ENCODE measurements at regions not wholly inside any gene's neighbourhood (a gene's known extent, or its start where the extent isn't known, plus 50 kb on each side); places are given as distances from the start of the nearest gene placed in this dataset.

DNA sequence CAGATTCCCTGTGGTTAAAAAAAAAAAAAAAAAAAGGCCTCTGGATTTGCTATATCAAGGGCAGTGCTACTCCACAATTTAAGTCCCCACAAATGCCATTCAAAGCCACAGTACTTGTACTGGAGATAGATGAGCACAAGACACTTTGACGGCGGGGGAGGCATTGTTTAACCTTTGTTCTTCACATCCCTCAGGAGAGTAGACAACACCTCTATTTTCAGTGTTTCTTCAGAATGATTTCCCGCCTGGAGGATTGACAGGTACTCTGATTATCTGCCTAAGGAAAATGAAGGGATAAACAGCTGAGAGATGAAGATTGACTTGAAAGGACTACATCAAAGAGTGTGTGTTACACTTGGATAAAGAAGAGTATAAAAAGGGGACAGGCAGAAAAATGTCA is 58.7 kb downstream of the OTOL1 start:
- Histone ChIP-seq H3K9ac (no peak overlapping the region), H3K9me2 (no peaks in the 10 kb centered on the region), H3K79me2 (ENCODE audit: insufficient read depth) (no peaks in the 10 kb centered on the region), H3K4me2 (no peak overlapping the region), H3K4me3 (ENCODE audit: low read depth in 2 of 2, low read length in 1 of 2) (no peak overlapping the region), H3F3A (replicated peaks; ENCODE audit: insufficient read depth) (no peaks in the 10 kb centered on the region), H3K27me3 (ENCODE audit: insufficient read depth) (no peaks in the 10 kb centered on the region), H3K36me3 (replicated peaks in 1 of 2; ENCODE audit: control insufficient read depth in 1 of 2, insufficient read depth in 2 of 2, low read length in 1 of 2) (no peaks in the 10 kb centered on the region), H3K27ac (ENCODE audit: low read depth in 2 of 2, low read length in 1 of 2) (no peak overlapping the region), H3K4me1 (ENCODE audit: control insufficient read depth in 1 of 2, insufficient read depth in 2 of 2, low read depth in 1 of 2, low read length in 1 of 2) (peaks cover 0 to 28% of the 10 kb centered on the region in 2 experiments; a peak in 2 of 4 replicates), H2AFZ (ENCODE audit: low read depth) (no peak overlapping the region), H3K9me3 (no peaks in the 10 kb centered on the region), H4K20me1 (ENCODE audit: insufficient read depth) (no peaks in the 10 kb centered on the region)
- 72% methylated on average over 3 of the region's 3 CpGs for WGBS (ENCODE audit: low lambda C conversion rate)
- CTCF ChIA-PET, result no interaction called here
- POLR2A ChIA-PET, result no interaction called here
- TF ChIP-seq, protein P1, sequence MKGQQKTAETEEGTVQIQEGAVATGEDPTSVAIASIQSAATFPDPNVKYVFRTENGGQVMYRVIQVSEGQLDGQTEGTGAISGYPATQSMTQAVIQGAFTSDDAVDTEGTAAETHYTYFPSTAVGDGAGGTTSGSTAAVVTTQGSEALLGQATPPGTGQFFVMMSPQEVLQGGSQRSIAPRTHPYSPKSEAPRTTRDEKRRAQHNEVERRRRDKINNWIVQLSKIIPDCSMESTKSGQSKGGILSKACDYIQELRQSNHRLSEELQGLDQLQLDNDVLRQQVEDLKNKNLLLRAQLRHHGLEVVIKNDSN (IDR thresholded peaks at IDR 0.05; ENCODE audit: borderline replicate concordance, low read depth), result no peak
- TF ChIP-seq TCF12 (IDR thresholded peaks at IDR 0.05), result no peak
- TF ChIP-seq ELF1 (IDR thresholded peaks at IDR 0.05), result no peak
- TF ChIP-seq GABPA (IDR thresholded peaks at IDR 0.05; ENCODE audit: low read depth), result no peak
- TF ChIP-seq RFX5 (IDR thresholded peaks at IDR 0.05; ENCODE audit: low read length), result no peak
- TF ChIP-seq, protein P2, sequence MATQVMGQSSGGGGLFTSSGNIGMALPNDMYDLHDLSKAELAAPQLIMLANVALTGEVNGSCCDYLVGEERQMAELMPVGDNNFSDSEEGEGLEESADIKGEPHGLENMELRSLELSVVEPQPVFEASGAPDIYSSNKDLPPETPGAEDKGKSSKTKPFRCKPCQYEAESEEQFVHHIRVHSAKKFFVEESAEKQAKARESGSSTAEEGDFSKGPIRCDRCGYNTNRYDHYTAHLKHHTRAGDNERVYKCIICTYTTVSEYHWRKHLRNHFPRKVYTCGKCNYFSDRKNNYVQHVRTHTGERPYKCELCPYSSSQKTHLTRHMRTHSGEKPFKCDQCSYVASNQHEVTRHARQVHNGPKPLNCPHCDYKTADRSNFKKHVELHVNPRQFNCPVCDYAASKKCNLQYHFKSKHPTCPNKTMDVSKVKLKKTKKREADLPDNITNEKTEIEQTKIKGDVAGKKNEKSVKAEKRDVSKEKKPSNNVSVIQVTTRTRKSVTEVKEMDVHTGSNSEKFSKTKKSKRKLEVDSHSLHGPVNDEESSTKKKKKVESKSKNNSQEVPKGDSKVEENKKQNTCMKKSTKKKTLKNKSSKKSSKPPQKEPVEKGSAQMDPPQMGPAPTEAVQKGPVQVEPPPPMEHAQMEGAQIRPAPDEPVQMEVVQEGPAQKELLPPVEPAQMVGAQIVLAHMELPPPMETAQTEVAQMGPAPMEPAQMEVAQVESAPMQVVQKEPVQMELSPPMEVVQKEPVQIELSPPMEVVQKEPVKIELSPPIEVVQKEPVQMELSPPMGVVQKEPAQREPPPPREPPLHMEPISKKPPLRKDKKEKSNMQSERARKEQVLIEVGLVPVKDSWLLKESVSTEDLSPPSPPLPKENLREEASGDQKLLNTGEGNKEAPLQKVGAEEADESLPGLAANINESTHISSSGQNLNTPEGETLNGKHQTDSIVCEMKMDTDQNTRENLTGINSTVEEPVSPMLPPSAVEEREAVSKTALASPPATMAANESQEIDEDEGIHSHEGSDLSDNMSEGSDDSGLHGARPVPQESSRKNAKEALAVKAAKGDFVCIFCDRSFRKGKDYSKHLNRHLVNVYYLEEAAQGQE (IDR thresholded peaks at IDR 0.05; ENCODE audit: low read depth, low read length), result no peak
- TF ChIP-seq, protein P3, sequence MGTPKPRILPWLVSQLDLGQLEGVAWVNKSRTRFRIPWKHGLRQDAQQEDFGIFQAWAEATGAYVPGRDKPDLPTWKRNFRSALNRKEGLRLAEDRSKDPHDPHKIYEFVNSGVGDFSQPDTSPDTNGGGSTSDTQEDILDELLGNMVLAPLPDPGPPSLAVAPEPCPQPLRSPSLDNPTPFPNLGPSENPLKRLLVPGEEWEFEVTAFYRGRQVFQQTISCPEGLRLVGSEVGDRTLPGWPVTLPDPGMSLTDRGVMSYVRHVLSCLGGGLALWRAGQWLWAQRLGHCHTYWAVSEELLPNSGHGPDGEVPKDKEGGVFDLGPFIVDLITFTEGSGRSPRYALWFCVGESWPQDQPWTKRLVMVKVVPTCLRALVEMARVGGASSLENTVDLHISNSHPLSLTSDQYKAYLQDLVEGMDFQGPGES (IDR thresholded peaks at IDR 0.05; ENCODE audit: low read depth, low read length), result no peak
- no peak for TF ChIP-seq RCOR1 (IDR thresholded peaks at IDR 0.05; ENCODE audit: low read length)
- TF ChIP-seq, protein P4, sequence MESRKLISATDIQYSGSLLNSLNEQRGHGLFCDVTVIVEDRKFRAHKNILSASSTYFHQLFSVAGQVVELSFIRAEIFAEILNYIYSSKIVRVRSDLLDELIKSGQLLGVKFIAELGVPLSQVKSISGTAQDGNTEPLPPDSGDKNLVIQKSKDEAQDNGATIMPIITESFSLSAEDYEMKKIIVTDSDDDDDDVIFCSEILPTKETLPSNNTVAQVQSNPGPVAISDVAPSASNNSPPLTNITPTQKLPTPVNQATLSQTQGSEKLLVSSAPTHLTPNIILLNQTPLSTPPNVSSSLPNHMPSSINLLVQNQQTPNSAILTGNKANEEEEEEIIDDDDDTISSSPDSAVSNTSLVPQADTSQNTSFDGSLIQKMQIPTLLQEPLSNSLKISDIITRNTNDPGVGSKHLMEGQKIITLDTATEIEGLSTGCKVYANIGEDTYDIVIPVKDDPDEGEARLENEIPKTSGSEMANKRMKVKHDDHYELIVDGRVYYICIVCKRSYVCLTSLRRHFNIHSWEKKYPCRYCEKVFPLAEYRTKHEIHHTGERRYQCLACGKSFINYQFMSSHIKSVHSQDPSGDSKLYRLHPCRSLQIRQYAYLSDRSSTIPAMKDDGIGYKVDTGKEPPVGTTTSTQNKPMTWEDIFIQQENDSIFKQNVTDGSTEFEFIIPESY (IDR thresholded peaks at IDR 0.05; ENCODE audit: borderline replicate concordance, low read depth), result no peak
- no peak for DNase-seq

DNA sequence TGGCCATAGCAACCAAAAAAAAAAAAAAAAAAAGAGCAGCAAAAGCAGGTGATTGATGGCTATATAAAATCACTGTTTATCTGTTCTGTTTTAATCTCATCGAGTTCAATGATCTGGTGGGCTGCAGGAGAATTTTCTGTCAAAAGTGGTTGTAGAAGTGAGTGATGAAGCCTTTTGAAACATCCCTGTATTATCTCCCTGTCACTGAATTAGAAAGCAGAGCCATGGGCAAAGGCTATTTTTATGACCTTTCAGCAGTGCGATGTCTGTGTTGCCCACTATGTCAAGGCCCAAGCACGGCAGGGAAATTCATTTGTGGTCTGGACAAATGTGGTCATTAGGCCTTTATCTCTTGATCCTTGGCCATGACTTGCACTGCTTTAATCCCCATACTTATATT is 59.9 kb downstream of the OTOL1 start:
- CTCF ChIA-PET, result interaction anchor here (0.9 to 1.4 kb wide), 3 partner anchors 10 to 47 kb away, joined by 3 to 4 read pairs (median 3); no protein-coding TSS in a partner anchor

More for the DNA sequence above, 59.9 kb downstream of the OTOL1 start:
- Histone ChIP-seq H3K79me2 (ENCODE audit: insufficient read depth) (no peaks in the 10 kb centered on the region), H4K20me1 (ENCODE audit: insufficient read depth) (no peaks in the 10 kb centered on the region), H3K27me3 (ENCODE audit: insufficient read depth) (no peaks in the 10 kb centered on the region), H3K4me2 (no peak overlapping the region), H2AFZ (ENCODE audit: low read depth) (no peak overlapping the region), H3K9me3 (no peaks in the 10 kb centered on the region), H3K9me2 (no peaks in the 10 kb centered on the region), H3K27ac (ENCODE audit: low read depth in 2 of 2, low read length in 1 of 2) (peak overlapping the region in 1 of 2 experiments; percentile 34; a peak in 1 of 4 replicates), H3K4me3 (ENCODE audit: low read depth in 2 of 2, low read length in 1 of 2) (no peak overlapping the region), H3K36me3 (replicated peaks in 1 of 2; ENCODE audit: control insufficient read depth in 1 of 2, insufficient read depth in 2 of 2, low read length in 1 of 2) (no peaks in the 10 kb centered on the region), H3F3A (replicated peaks; ENCODE audit: insufficient read depth) (no peaks in the 10 kb centered on the region), H3K9ac (no peak overlapping the region), H3K4me1 (ENCODE audit: control insufficient read depth in 1 of 2, insufficient read depth in 2 of 2, low read depth in 1 of 2, low read length in 1 of 2) (peaks cover 0 to 28% of the 10 kb centered on the region in 2 experiments; a peak in 2 of 4 replicates)
- 28% methylated on average over 3 of the region's 3 CpGs for WGBS (ENCODE audit: low lambda C conversion rate)
- peak; percentile 42 for DNase-seq
- POLR2A ChIA-PET, result no interaction called here
- TF ChIP-seq, protein P5, sequence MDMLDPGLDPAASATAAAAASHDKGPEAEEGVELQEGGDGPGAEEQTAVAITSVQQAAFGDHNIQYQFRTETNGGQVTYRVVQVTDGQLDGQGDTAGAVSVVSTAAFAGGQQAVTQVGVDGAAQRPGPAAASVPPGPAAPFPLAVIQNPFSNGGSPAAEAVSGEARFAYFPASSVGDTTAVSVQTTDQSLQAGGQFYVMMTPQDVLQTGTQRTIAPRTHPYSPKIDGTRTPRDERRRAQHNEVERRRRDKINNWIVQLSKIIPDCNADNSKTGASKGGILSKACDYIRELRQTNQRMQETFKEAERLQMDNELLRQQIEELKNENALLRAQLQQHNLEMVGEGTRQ (IDR thresholded peaks at IDR 0.05; ENCODE audit: borderline replicate concordance, low read depth, low read length), result no peak
- TF ChIP-seq FOXJ3 (CRISPR knock-in tag; IDR thresholded peaks at IDR 0.05) (peak; percentile 32; the same call in 1 of the 2 replicates), CHD2 (IDR thresholded peaks at IDR 0.05; ENCODE audit: low read length, partially characterized antibody) (peak; percentile 47), EP300 (IDR thresholded peaks at IDR 0.05; ENCODE audit: borderline replicate concordance in 1 of 2, low read depth in 1 of 2, low read length in 1 of 2) (peak in 1 of 2 experiments; percentile 78; a peak in 2 of 4 replicates), RCOR1 (IDR thresholded peaks at IDR 0.05; ENCODE audit: low read length) (peak; percentile 84), NFIC (IDR thresholded peaks at IDR 0.05; ENCODE audit: borderline replicate concordance) (no peak), GATA2 (CRISPR knock-in tag; IDR thresholded peaks at IDR 0.05) (peak; percentile 92), TCF12 (IDR thresholded peaks at IDR 0.05) (peak; percentile 23; the same call in 1 of the 2 replicates)
